ENCODE measurements at regions not wholly inside any gene's neighbourhood (a gene's known extent, or its start where the extent isn't known, plus 50 kb on each side); places are given as distances from the start of the nearest gene placed in this dataset.
A peak's percentile ranks its signal among the peaks of the same experiment; 100 is the strongest.

DNA sequence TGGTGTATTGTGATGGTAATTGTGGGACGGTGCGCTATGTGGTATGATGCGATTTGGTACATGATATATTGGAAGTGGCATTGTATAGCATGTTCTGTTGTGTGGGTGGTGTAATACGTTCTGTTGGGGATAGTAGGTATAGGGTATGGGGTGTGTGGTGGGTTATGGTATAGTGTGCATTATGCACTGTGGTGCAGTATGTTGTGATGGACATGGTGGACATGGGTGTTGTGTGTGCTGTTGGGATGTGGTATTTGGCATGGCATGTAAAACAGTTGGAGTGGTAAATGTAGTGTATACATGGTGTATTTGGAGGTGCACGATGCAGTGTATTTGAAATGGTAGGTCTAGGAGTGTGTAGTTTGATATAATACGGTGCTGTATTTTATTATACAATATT, 170.6 kb upstream of the CNTNAP4 start:
- Mint-ChIP-seq H3K4me3 (no peak overlapping the region), H3K4me1 (no peaks in the 10 kb centered on the region), H3K27me3 (ENCODE audit: insufficient read depth) (peaks cover 18% of the 10 kb centered on the region), H3K36me3 (ENCODE audit: low read depth) (no peaks in the 10 kb centered on the region), H3K27ac (no peak overlapping the region), H3K9me3 (peaks cover 35% of the 10 kb centered on the region)
- Histone ChIP-seq H3K4me3 (ENCODE audit: low read length) (no peak overlapping the region), H3K36me3 (ENCODE audit: control insufficient read depth, insufficient read depth, low read length) (no peaks in the 10 kb centered on the region), H3K9me3 (ENCODE audit: control insufficient read depth, low read length) (peaks cover 26% of the 10 kb centered on the region), H3K9ac (ENCODE audit: extremely low read depth, low read length, poor library complexity, severe bottlenecking) (no peak overlapping the region), H3K4me1 (ENCODE audit: control insufficient read depth, insufficient read depth, low read length) (no peaks in the 10 kb centered on the region), H3K27me3 (ENCODE audit: control insufficient read depth, insufficient read depth, low read length, poor library complexity, severe bottlenecking) (no peaks in the 10 kb centered on the region), H3K27ac (ENCODE audit: low read depth, low read length) (no peak overlapping the region)
- TF ChIP-seq, protein P1, sequence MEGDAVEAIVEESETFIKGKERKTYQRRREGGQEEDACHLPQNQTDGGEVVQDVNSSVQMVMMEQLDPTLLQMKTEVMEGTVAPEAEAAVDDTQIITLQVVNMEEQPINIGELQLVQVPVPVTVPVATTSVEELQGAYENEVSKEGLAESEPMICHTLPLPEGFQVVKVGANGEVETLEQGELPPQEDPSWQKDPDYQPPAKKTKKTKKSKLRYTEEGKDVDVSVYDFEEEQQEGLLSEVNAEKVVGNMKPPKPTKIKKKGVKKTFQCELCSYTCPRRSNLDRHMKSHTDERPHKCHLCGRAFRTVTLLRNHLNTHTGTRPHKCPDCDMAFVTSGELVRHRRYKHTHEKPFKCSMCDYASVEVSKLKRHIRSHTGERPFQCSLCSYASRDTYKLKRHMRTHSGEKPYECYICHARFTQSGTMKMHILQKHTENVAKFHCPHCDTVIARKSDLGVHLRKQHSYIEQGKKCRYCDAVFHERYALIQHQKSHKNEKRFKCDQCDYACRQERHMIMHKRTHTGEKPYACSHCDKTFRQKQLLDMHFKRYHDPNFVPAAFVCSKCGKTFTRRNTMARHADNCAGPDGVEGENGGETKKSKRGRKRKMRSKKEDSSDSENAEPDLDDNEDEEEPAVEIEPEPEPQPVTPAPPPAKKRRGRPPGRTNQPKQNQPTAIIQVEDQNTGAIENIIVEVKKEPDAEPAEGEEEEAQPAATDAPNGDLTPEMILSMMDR (conservative IDR thresholded peaks at IDR 0.05): no peak
- DNase-seq: no peak
- 94% methylated on average over 5 of the region's 6 CpGs; no CpG with 5 or more reads in 1 of the 2 experiments for WGBS, 2 experiments (ENCODE audit: insufficient coverage in 1 of 2, insufficient read length in 1 of 2)

DNA sequence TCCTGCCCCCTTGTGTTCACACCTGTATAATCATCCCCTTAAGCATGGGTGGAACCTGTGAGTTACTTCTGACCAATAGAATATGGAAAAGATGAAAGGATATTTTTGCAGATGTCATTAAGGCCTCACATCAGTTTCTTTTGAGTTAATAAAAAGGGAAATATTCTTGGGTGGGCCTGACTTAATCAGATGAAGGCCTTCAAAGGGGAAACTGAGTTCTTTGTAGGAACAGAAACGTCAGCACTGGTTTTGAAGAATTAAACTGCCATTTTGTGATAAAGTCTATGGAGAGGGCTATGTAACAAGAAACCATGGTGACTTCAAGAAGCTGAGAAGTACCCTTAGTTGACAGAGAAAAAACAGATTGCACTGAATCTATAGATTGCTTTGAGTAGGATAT, 168.7 kb upstream of the CNTNAP4 start:
- H3K9me3 ChIP-seq (ENCODE audit: control insufficient read depth, low read length): peaks cover 11% of the 10 kb centered on the region
- no peak overlapping the region for H3K9ac ChIP-seq (ENCODE audit: extremely low read depth, low read length, poor library complexity, severe bottlenecking)
- Mint-ChIP-seq H3K9me3 (peaks cover 20% of the 10 kb centered on the region), H3K27me3 (ENCODE audit: insufficient read depth) (peaks cover 16% of the 10 kb centered on the region), H3K27ac (no peak overlapping the region), H3K4me3 (no peak overlapping the region), H3K4me1 (peaks cover 3% of the 10 kb centered on the region), H3K36me3 (ENCODE audit: low read depth) (no peaks in the 10 kb centered on the region)
- no peak for DNase-seq
- no peaks in the 10 kb centered on the region for H3K27me3 ChIP-seq (ENCODE audit: control insufficient read depth, insufficient read depth, low read length, poor library complexity, severe bottlenecking)
- H3K4me3 ChIP-seq (ENCODE audit: low read length): no peak overlapping the region
- H3K36me3 ChIP-seq (ENCODE audit: control insufficient read depth, insufficient read depth, low read length): no peaks in the 10 kb centered on the region
- 87 to 91% methylated on average over 1 of the region's 1 CpG for WGBS, 2 experiments (ENCODE audit: insufficient coverage in 1 of 2, insufficient read length in 1 of 2)
- peaks cover 2% of the 10 kb centered on the region for H3K4me1 ChIP-seq (ENCODE audit: control insufficient read depth, insufficient read depth, low read length)
- H3K27ac ChIP-seq (ENCODE audit: low read depth, low read length): no peak overlapping the region
- TF ChIP-seq, protein P1 (conservative IDR thresholded peaks at IDR 0.05): peak; percentile 41

DNA sequence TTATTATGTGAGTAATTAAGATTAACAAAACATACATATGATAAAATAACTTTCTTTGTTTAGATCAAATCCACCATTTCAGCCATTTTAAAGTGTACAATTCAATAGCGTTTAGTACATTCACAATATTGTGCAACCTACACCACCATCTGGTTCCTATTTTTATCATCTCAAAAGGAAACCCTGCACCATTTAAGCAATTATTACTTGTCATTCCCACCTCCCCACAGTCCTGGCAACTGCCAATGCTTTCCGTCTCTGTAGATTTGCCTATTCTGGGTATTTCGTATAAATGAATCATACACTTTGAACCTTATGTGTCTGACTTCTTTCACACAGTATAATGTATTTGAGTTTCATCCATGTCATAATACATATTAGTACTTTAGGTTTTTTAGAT, 162.5 kb upstream of the CNTNAP4 start:
- no peaks in the 10 kb centered on the region for H3K27me3 ChIP-seq (ENCODE audit: control insufficient read depth, insufficient read depth, low read length, poor library complexity, severe bottlenecking)
- Mint-ChIP-seq H3K27ac (no peak overlapping the region), H3K9me3 (peaks cover 9% of the 10 kb centered on the region), H3K4me1 (peaks cover 9% of the 10 kb centered on the region), H3K4me3 (no peak overlapping the region), H3K27me3 (ENCODE audit: insufficient read depth) (peaks cover 14% of the 10 kb centered on the region), H3K36me3 (ENCODE audit: low read depth) (no peaks in the 10 kb centered on the region)
- H3K27ac ChIP-seq (ENCODE audit: low read depth, low read length): no peak overlapping the region
- H3K36me3 ChIP-seq (ENCODE audit: control insufficient read depth, insufficient read depth, low read length): no peaks in the 10 kb centered on the region
- 93 to 100% methylated on average over 1 to 3 of the region's 3 CpGs for WGBS, 2 experiments (ENCODE audit: insufficient coverage in 1 of 2, insufficient read length in 1 of 2)
- peaks cover 8% of the 10 kb centered on the region for H3K9me3 ChIP-seq (ENCODE audit: control insufficient read depth, low read length)
- H3K4me3 ChIP-seq (ENCODE audit: low read length): no peak overlapping the region
- no peak for DNase-seq
- TF ChIP-seq, protein P1 (conservative IDR thresholded peaks at IDR 0.05): no peak
- H3K4me1 ChIP-seq (ENCODE audit: control insufficient read depth, insufficient read depth, low read length): peaks cover 4% of the 10 kb centered on the region
- H3K9ac ChIP-seq (ENCODE audit: extremely low read depth, low read length, poor library complexity, severe bottlenecking): no peak overlapping the region
